NB4 (cell line): ENCODE measurements at regions not wholly inside any gene's neighbourhood (a gene's known extent, or its start where the extent isn't known, plus 50 kb on each side); places are given as distances from the start of the nearest gene placed in this dataset.

Source experiments
- CTCF ChIP-seq: IDR thresholded peaks from one replicate; pipeline ENCODE4 v1.5.1; 2012; ENCODE audit warnings: low read depth, low read length
- MAX ChIP-seq: IDR thresholded peaks from 2 replicates; pipeline ENCODE4 v1.6.1; 2011; ENCODE audit warnings: low read depth, low read length
- POLR2A ChIP-seq: IDR thresholded peaks from 2 replicates; pipeline ENCODE4 v1.6.1; 2011; ENCODE audit warnings: mild to moderate bottlenecking; ENCODE audit not compliant: insufficient read length; ENCODE audit errors: extremely low read depth

DNA sequence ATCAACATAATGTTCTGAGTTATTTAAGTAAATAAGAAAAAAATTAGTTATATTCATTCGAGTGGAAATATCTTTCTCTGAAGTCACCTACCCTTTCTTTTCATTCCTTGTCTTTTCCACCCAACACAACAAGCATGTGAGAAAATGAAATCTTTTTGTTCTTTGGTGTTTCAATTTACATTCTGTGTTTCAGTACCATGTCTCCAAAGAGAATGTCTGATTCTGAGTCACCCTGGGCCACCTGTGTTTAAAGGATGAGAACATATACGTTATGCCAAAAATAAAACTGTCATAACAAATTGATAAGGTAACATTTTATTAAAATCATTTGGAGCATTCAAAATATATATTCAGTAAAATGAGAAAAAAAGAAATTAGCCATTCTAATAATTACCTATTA lies 470.8 kb downstream of the ZNF804A start:
- TF ChIP-seq POLR2A (no peak), CTCF (no peak), MAX (no peak)
